Stimulated activated naive B cell treated with anti-CD40 and anti-IgM and Interleukin-4, amounts not matched to agents 10 μg/mL and 1 μg/mL and 100 μg/mL, for 72 hours (primary cell): ENCODE measurements at regions not wholly inside any gene's neighbourhood (a gene's known extent, or its start where the extent isn't known, plus 50 kb on each side); places are given as distances from the start of the nearest gene placed in this dataset.

Experiments
- ATAC-seq, 2 donors: fragments of 150-1000 bp; cut with Tn5 transposase; replicated peaks; 2 replicates each; pipeline ENCODE4 v1.10.0; 2021; ENCODE audit warnings: moderate library complexity in 1 of 2
- DNase-seq: peaks from one replicate; pipeline ENCODE4 v3.0.0; 2021
- H3K27ac Mint-ChIP-seq: one replicate; pipeline ENCODE4 v1.8.0; 2022; ENCODE audit warnings: mild to moderate bottlenecking, mixed read lengths
- H3K27me3 Mint-ChIP-seq, 2 donors: one replicate each; pipeline ENCODE4 v1.8.0; 2022; ENCODE audit warnings: mixed read lengths in 2 of 2
- H3K36me3 Mint-ChIP-seq, 2 donors: one replicate each; pipeline ENCODE4 v1.8.0; 2022; ENCODE audit warnings: mixed read lengths in 2 of 2, mild to moderate bottlenecking in 1 of 2
- H3K4me1 Mint-ChIP-seq, 2 donors: one replicate each; pipeline ENCODE4 v1.8.0; 2022; ENCODE audit warnings: mixed read lengths in 2 of 2, mild to moderate bottlenecking in 1 of 2
- H3K4me3 Mint-ChIP-seq, 2 donors: one replicate each; pipeline ENCODE4 v1.8.0; 2022; ENCODE audit warnings: mild to moderate bottlenecking in 2 of 2, mixed read lengths in 2 of 2, moderate library complexity in 1 of 2
- H3K9me3 Mint-ChIP-seq, 2 donors: one replicate each; pipeline ENCODE4 v1.8.0; 2022; ENCODE audit warnings: mixed read lengths in 2 of 2, mild to moderate bottlenecking in 1 of 2

DNA sequence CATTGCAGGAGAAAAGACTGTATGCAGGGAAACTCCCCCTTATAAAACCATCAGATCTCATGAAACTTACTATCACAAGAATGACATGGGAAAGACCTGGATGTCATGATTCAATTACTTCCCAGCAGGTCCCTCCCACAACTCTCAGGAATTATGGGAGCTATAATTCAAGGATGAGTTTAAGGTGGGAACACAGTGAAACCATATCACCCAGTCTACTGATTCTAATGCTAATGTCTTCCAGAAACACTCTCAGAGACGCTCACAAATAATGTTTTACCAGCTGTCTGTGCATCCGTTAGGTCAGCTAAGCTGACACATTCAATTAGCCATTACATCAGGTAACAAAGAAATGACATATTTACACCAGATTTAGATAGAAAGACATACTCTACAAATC, 637.9 kb downstream of the NLGN4Y start:
- Mint-ChIP-seq H3K27ac (no peak overlapping the region), H3K27me3 (no peaks in the 10 kb centered on the region), H3K4me1 (no peaks in the 10 kb centered on the region), H3K9me3 (peaks cover 0 to 3% of the 10 kb centered on the region in 2 donors), H3K36me3 (peaks cover 0 to 1% of the 10 kb centered on the region in 2 donors), H3K4me3 (no peak overlapping the region)
- ATAC-seq: no peak
- DNase-seq: no peak

DNA sequence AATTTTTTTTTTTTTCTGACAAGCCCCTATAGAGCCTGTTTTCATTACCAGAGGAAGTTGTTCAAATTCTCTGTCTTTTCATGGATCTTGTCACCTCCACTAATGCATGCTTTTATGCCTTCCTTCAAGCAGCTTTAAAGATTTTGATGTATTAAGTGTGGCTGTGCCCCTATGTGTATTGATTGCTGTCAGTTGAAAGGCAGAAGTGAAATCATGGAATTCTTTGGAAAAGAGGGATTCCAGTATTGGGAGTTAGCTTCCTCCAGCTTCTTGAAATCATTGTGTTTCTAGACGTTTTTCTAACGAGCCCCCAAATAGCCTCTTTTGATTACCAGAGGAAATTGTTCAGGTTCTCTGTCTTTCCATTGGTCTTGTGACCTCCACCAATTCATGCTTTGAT, 655.6 kb downstream of the NLGN4Y start:
- H3K27me3 Mint-ChIP-seq: no peaks in the 10 kb centered on the region
- no peak for DNase-seq
- H3K36me3 Mint-ChIP-seq: no peaks in the 10 kb centered on the region
- no peak for ATAC-seq
- H3K9me3 Mint-ChIP-seq: no peaks in the 10 kb centered on the region
- H3K27ac Mint-ChIP-seq: no peak overlapping the region
- H3K4me3 Mint-ChIP-seq: no peak overlapping the region
- H3K4me1 Mint-ChIP-seq: no peaks in the 10 kb centered on the region

DNA sequence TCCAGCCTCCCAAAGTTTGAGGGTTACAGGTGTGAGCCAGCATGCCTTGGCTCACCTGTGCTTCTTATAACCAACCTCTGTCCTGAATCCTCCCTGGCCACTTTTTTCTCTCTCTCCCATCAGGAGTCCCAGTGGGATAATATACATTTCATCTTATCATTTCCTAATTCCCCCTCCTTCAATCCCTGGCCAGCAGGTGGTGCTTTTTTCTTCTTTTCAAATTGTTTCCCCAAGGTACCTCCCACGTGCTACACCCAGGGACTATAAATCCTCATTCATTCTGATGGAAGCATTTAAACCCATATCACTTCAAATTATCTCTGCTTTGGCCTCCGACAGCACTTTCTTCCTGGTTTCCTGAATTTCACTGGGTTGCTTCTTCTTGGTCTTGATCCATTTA, 704.7 kb downstream of the NLGN4Y start:
- H3K27me3 Mint-ChIP-seq: no peaks in the 10 kb centered on the region
- ATAC-seq: no peak
- H3K4me3 Mint-ChIP-seq: no peak overlapping the region
- no peak for DNase-seq
- no peaks in the 10 kb centered on the region for H3K36me3 Mint-ChIP-seq
- H3K4me1 Mint-ChIP-seq: no peaks in the 10 kb centered on the region
- peaks cover 0 to 2% of the 10 kb centered on the region in 2 donors for H3K9me3 Mint-ChIP-seq
- no peak overlapping the region for H3K27ac Mint-ChIP-seq

DNA sequence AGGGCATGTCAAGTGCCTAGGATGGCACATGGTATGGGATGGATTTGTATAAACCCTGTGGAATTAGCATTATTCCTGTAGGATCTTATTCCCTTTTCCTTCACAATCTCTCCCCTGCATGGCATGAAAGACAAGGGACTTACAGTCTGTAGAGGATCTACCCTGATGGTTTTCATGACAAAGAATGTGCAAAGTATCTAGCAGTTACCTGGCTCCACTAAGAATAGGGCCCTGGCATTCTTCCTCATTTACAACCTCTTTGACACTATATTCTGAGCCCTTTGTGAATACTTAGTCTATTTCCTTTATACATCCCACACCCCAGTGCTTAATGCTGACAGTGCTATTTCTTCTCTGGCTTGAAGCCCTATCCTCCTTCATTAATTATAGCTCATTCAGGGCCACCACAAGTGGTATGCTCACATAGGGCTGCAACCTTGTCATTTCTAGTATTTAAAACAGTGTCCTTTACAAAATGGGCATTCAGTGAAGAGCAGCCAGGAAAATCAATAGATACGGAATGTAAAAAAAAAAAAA, 715.3 kb downstream of the NLGN4Y start:
- Mint-ChIP-seq H3K4me3 (no peak overlapping the region), H3K27ac (no peak overlapping the region), H3K9me3 (no peaks in the 10 kb centered on the region), H3K27me3 (no peaks in the 10 kb centered on the region), H3K4me1 (no peaks in the 10 kb centered on the region), H3K36me3 (no peaks in the 10 kb centered on the region)
- no peak for DNase-seq
- ATAC-seq: no peak

DNA sequence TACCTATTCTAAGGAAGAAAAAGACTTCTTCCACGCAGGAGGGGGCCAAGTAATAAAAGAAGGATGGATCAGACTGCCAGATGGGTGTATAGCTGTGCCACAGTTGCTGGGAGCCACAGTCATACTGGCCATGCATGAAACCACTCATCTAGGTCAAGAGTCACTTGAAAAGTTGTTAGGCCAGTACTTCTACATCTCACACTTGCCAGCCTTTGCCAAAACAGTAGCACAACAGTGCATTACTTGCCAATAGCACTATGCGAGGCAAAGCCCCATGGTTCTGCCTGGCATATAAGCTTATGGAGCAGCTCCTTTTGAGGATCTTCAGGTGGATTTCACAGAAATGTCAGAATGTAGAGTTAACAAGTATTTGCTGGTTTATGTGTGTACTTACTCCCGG, 735.0 kb downstream of the NLGN4Y start:
- no peak overlapping the region for H3K4me3 Mint-ChIP-seq
- H3K27me3 Mint-ChIP-seq: no peaks in the 10 kb centered on the region
- H3K4me1 Mint-ChIP-seq: no peaks in the 10 kb centered on the region

DNA sequence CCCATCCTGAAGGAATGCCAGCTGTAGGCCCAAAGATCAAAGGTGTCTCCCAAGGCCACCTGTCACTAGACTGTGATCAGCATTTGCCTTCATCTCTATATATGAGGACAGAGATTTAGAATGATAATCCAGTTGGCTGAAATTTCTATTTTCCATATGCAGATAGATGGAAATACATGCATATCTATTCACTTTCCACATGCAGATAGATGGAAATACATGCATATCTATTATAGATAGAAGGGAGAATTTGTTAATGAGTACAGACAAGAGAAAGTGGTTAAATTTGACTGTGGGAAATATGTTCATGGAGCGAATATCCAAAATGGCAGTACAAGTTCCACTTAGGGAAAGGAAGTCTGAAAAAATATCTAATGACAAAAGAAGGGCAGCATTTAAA, 762.2 kb downstream of the NLGN4Y start:
- Mint-ChIP-seq H3K4me3 (no peak overlapping the region), H3K27ac (no peak overlapping the region), H3K36me3 (no peaks in the 10 kb centered on the region), H3K4me1 (no peaks in the 10 kb centered on the region), H3K27me3 (no peaks in the 10 kb centered on the region), H3K9me3 (no peaks in the 10 kb centered on the region)
- no peak for ATAC-seq
- no peak for DNase-seq

More for the DNA sequence above, 735.0 kb downstream of the NLGN4Y start:
- DNase-seq: no peak
- no peak overlapping the region for H3K27ac Mint-ChIP-seq
- no peak for ATAC-seq
- peaks cover 0 to 6% of the 10 kb centered on the region in 2 donors for H3K9me3 Mint-ChIP-seq
- no peaks in the 10 kb centered on the region for H3K36me3 Mint-ChIP-seq

DNA sequence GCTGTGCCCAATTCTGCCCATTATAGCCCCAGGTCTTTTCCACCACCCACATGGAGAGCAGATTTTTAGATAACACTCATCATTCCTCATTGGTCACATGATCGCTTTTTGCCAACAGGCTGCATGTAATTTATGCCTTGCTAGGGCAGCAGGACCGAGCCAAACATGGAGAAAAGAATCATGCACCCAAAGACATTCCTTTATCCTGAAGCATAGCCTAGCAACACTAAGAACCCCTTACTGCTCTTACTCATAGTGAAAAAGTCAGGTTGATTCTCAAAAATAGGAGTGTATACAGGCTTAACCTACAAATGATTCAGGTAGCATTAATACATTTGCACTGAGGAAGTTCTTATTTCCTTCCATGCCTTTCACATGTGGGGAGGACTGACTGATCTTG, 765.5 kb downstream of the NLGN4Y start:
- ATAC-seq (no peak), DNase-seq (no peak)
- Mint-ChIP-seq H3K27me3 (no peaks in the 10 kb centered on the region), H3K9me3 (no peaks in the 10 kb centered on the region), H3K36me3 (no peaks in the 10 kb centered on the region), H3K27ac (no peak overlapping the region), H3K4me3 (no peak overlapping the region), H3K4me1 (no peaks in the 10 kb centered on the region)

DNA sequence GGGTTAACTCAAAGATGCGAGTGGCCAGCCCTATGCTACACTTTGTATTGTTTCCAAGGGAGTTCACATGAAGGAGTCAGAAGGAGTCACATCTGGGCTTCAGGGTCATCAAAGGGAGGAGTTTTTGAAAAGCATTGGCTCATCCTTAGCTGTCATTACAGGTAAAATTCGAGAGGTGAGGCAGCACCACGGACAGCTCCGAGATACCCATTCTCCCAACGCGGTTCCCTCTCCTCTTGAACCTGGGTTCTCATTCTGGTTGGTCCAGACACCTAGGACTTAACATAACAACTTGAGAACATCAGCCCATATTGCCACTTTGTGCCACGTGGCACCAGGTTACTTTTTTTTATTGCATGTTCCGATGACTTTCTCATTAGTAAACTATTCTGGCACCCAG, 768.6 kb downstream of the NLGN4Y start:
- no peaks in the 10 kb centered on the region for H3K27me3 Mint-ChIP-seq
- DNase-seq (no peak), ATAC-seq (no peak)
- no peaks in the 10 kb centered on the region for H3K4me1 Mint-ChIP-seq
- H3K36me3 Mint-ChIP-seq: no peaks in the 10 kb centered on the region
- H3K4me3 Mint-ChIP-seq: no peak overlapping the region
- no peaks in the 10 kb centered on the region for H3K9me3 Mint-ChIP-seq
- H3K27ac Mint-ChIP-seq: no peak overlapping the region

DNA sequence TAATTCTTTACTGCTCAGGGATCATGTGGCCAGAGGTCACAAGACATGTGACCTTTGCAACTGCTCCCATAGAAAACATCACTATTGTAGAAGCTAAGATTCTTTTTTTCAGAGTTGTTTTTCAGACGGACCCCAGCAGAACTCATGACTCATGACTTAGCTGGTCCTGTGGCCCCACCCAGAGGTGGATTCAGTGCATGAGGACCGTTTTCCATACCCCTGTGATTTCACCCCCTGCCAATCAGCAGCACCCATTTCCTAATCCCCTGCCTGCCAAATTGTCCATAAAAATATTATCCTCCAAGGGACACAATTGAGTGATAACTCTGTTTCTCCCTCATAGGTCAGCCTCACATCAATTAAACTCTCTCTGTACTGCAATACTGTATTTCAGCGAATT, 777.5 kb downstream of the NLGN4Y start:
- Mint-ChIP-seq H3K9me3 (no peaks in the 10 kb centered on the region), H3K4me3 (no peak overlapping the region), H3K27me3 (no peaks in the 10 kb centered on the region), H3K36me3 (no peaks in the 10 kb centered on the region), H3K27ac (no peak overlapping the region), H3K4me1 (no peaks in the 10 kb centered on the region)
- ATAC-seq: no peak
- no peak for DNase-seq

DNA sequence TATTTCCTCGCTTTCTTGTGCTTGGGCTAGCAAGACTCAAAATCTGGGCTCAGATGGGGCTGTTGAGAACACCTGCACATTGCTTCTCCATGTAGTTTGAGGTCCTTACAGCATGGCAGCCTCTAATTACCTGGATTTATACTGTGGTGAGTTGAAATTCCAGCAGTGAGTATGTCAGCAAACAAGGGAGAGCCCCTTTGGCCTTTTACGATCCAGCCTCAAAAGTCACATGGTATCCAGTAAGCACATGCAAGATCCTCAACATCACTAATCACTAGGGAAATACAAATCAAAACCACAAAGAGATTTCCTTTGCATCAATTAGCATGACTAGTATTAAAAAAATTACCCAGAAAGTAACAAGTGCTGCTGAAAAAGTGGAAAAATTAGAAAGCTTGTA, 787.8 kb downstream of the NLGN4Y start:
- ATAC-seq: no peak
- DNase-seq: no peak
- peaks cover 0 to 6% of the 10 kb centered on the region in 2 donors for H3K9me3 Mint-ChIP-seq

DNA sequence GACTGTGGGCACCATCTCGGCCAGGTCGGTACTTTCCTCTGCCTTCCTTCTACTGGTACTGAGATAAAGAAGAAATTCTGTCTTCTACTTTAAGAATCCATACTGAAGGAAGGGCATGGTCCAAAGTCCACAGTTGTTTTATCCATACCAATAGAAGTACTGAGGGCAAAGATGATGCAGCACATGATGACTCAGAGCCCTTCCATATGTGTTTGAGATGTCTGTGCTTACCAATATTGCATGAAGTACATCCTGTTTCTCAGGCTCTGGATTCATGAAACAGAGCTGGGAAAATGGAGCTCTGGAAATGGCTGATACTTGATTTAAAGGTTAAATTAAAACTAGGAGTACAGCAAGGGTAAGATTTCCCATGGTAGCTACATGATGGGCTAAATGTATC, 799.9 kb downstream of the NLGN4Y start:
- Mint-ChIP-seq H3K9me3 (no peaks in the 10 kb centered on the region), H3K4me3 (no peak overlapping the region), H3K36me3 (no peaks in the 10 kb centered on the region), H3K27ac (no peak overlapping the region), H3K27me3 (no peaks in the 10 kb centered on the region), H3K4me1 (no peaks in the 10 kb centered on the region)
- ATAC-seq (no peak), DNase-seq (no peak)

More for the DNA sequence above, 787.8 kb downstream of the NLGN4Y start:
- H3K4me1 Mint-ChIP-seq: no peaks in the 10 kb centered on the region
- H3K27me3 Mint-ChIP-seq: no peaks in the 10 kb centered on the region
- no peak overlapping the region for H3K4me3 Mint-ChIP-seq
- no peaks in the 10 kb centered on the region for H3K36me3 Mint-ChIP-seq
- no peak overlapping the region for H3K27ac Mint-ChIP-seq

DNA sequence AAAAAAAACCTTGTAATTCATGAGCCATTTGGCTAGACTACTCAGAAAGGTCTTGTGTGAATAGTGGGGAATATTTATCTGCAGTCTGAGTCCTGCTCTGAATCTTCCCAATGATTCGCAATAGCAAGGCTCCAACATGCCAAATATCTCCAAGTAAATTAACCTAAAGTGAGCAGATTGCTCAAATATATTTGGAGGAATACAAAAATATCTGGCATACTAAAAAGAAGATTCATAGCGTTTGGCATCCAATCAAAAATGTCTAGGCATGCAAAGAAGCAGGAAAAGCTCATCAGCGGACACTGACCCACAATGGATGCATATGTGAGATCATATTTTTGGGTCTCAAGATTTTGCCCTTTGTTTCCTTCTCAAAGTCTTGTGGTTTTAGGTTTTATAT, 800.9 kb downstream of the NLGN4Y start:
- DNase-seq: no peak
- Mint-ChIP-seq H3K4me3 (no peak overlapping the region), H3K36me3 (no peaks in the 10 kb centered on the region), H3K27ac (no peak overlapping the region), H3K9me3 (no peaks in the 10 kb centered on the region), H3K27me3 (no peaks in the 10 kb centered on the region), H3K4me1 (no peaks in the 10 kb centered on the region)
- ATAC-seq: no peak

DNA sequence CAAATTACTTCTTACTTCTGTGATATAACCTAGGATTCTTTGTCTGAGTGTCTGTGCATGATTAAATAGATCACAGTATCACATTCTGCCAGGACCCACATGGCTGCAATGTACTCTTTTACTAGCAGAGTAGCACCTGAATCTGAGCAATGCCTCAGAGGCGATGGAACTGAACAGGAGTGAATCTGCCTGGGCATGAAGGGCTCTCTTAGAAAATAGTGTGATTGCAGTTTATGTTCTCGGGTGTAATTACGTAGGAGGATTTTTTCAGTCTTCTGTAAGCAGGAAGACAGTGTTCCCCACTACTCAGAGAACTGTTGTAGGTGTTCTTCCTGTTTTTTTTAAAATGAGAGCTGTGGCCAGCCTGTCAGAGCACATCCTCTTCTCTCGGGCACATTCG, 802.3 kb downstream of the NLGN4Y start:
- no peaks in the 10 kb centered on the region for H3K4me1 Mint-ChIP-seq
- H3K4me3 Mint-ChIP-seq: no peak overlapping the region
- H3K27me3 Mint-ChIP-seq: no peaks in the 10 kb centered on the region
- H3K36me3 Mint-ChIP-seq: no peaks in the 10 kb centered on the region
- no peak overlapping the region for H3K27ac Mint-ChIP-seq
- no peaks in the 10 kb centered on the region for H3K9me3 Mint-ChIP-seq
- DNase-seq (no peak), ATAC-seq (no peak)

DNA sequence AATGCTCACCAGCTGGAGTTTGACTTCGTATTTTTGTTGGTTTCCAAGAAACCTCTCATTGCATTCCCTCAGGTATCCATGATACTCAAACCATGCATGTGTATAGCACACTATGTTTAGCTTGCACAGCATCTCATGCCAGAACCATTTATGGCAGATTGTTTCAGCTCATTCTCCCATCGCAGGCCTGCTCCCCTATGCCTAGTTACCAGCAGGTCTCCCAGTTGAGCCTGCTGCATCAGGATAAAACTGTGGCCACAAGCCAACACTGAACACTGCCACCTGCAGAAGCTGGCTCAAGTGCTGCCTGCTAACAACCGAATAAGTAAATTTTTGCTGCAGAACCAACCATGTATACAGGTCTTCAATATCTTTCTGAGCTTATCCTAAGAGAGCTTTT, 804.5 kb downstream of the NLGN4Y start:
- Mint-ChIP-seq H3K4me3 (no peak overlapping the region), H3K27ac (no peak overlapping the region), H3K27me3 (no peaks in the 10 kb centered on the region), H3K9me3 (no peaks in the 10 kb centered on the region), H3K36me3 (no peaks in the 10 kb centered on the region), H3K4me1 (no peaks in the 10 kb centered on the region)
- DNase-seq (no peak), ATAC-seq (no peak)

DNA sequence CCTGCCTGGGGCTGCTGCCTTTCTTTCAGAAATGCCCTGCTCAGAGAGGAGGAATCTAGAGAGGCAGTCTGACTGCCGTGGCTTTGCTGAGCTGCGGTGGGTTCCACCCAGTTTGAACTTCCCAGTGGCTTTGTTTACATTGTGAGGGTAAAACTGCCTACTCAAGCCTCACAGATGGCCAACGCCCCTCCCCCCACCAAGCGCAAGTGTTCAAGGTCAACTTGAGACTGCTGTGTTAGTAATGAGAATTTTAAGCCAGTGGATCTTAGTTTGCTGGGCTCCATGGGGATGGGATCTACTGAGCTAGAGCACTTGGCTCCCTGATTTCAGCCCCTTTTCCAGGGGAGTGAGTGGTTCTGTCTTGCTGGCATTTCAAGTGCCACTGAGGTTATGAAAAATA, 819.2 kb downstream of the NLGN4Y start:
- no peak overlapping the region for H3K27ac Mint-ChIP-seq
- DNase-seq: no peak
- no peaks in the 10 kb centered on the region for H3K27me3 Mint-ChIP-seq

More for the DNA sequence above, 819.2 kb downstream of the NLGN4Y start:
- Mint-ChIP-seq H3K4me3 (no peak overlapping the region), H3K9me3 (peaks cover 0 to 10% of the 10 kb centered on the region in 2 donors), H3K4me1 (no peaks in the 10 kb centered on the region), H3K36me3 (no peaks in the 10 kb centered on the region)
- ATAC-seq: no peak
